GM11168 (cell line): ENCODE measurements at regions not wholly inside any gene's neighbourhood (a gene's known extent, or its start where the extent isn't known, plus 50 kb on each side); places are given as distances from the start of the nearest gene placed in this dataset.

ENCODE experiments used
- in situ Hi-C: fragments of 300-500 bp; cut with MboI; formaldehyde crosslinking; loops from one replicate; pipeline ENCODE4 v1.12.0; 2022; ENCODE audit warnings: low sequenced_read_pairs; ENCODE audit not compliant: unreplicated experiment

- in situ Hi-C loops, result no loop called here
These were observed 831.0 kb upstream of the ARPP21 start for GRCh38 chr3:34808287-34808686.

GRCh38 chr3:34828847-34829246, 810.5 kb upstream of the ARPP21 start:
- in situ Hi-C loops, result no loop called here

- in situ Hi-C loops, result no loop called here
These were observed 806.3 kb upstream of the ARPP21 start for GRCh38 chr3:34832865-34833508.

GRCh38 chr3:34837848-34838741, 801.2 kb upstream of the ARPP21 start:
- in situ Hi-C loops, result no loop called here

GRCh38 chr3:34842706-34843480, 796.4 kb upstream of the ARPP21 start:
- in situ Hi-C loops, result no loop called here

- in situ Hi-C loops, result no loop called here
These were observed 795.1 kb upstream of the ARPP21 start for GRCh38 chr3:34844323-34844620.

GRCh38 chr3:34851137-34851536, 788.2 kb upstream of the ARPP21 start:
- in situ Hi-C loops, result no loop called here

GRCh38 chr3:34852844-34853439, 786.4 kb upstream of the ARPP21 start:
- in situ Hi-C loops, result no loop called here

GRCh38 chr3:34856081-34856947, 783.0 kb upstream of the ARPP21 start:
- in situ Hi-C loops, result no loop called here

GRCh38 chr3:34858067-34858660, 781.2 kb upstream of the ARPP21 start:
- in situ Hi-C loops, result no loop called here

GRCh38 chr3:34859746-34860145, 779.6 kb upstream of the ARPP21 start:
- in situ Hi-C loops, result no loop called here

- in situ Hi-C loops, result no loop called here
These were observed 776.9 kb upstream of the ARPP21 start for GRCh38 chr3:34862456-34862855.

GRCh38 chr3:34863485-34863884, 775.8 kb upstream of the ARPP21 start:
- in situ Hi-C loops, result no loop called here

- in situ Hi-C loops, result no loop called here
These were observed 775.3 kb upstream of the ARPP21 start for GRCh38 chr3:34864011-34864410.

- in situ Hi-C loops, result no loop called here
These were observed 774.0 kb upstream of the ARPP21 start for GRCh38 chr3:34865346-34865745.

GRCh38 chr3:34868935-34869334, 770.4 kb upstream of the ARPP21 start:
- in situ Hi-C loops, result no loop called here

- in situ Hi-C loops, result no loop called here
These were observed 769.6 kb upstream of the ARPP21 start for GRCh38 chr3:34869696-34870095.

- in situ Hi-C loops, result no loop called here
These were observed 766.9 kb upstream of the ARPP21 start for GRCh38 chr3:34872406-34872805.

GRCh38 chr3:34876997-34877396, 762.3 kb upstream of the ARPP21 start:
- in situ Hi-C loops, result no loop called here
